Body of pancreas (tissue), 4 donors: ENCODE measurements at regions not wholly inside any gene's neighbourhood (a gene's known extent, or its start where the extent isn't known, plus 50 kb on each side); places are given as distances from the start of the nearest gene placed in this dataset.

Experiments
- ATAC-seq: fragments of 150-250 bp; one replicate; pipeline ENCODE4 v1.9.1; 2016
- DNase-seq, 4 donors: peaks; one replicate each; pipeline ENCODE4 v3.0.0-alpha.2; 2019
- H3K27ac ChIP-seq, 4 donors: fragments of 200-600 bp; sonication (generic); 1 replicate in 3 of 4; 2 replicates in 1 of 4; pipeline versions ENCODE4 v1.5.1 to v1.6.1; 2016 to 2019; ENCODE audit warnings: mild to moderate bottlenecking in 1 of 4, mixed read lengths in 1 of 4, moderate library complexity in 1 of 4
- H3K27me3 ChIP-seq, 2 donors: fragments of 200-600 bp; sonication (generic); one replicate each; pipeline ENCODE4 v1.6.0; 2016; ENCODE audit warnings: mild to moderate bottlenecking in 1 of 2
- H3K36me3 ChIP-seq, 2 donors: fragments of 200-600 bp; sonication (generic); replicated peaks in 1 of 2; 2 replicates each; pipeline ENCODE4 v1.5.1; 2016; ENCODE audit warnings: low read depth in 2 of 2; ENCODE audit not compliant: insufficient read depth in 1 of 2
- H3K4me1 ChIP-seq: fragments of 200-600 bp; sonication (generic); one replicate; pipeline ENCODE4 v1.6.0; 2016
- H3K4me3 ChIP-seq, 2 donors: fragments of 200-600 bp; sonication (generic); 1 replicate in 1 of 2; 2 replicates in 1 of 2; pipeline ENCODE4 v1.5.1; 2016 to 2019
- H3K9me3 ChIP-seq, 3 donors: fragments of 200-600 bp; sonication (generic); 1 replicate in 2 of 3; 2 replicates in 1 of 3; pipeline ENCODE4 v1.5.1; 2016
- POLR2A ChIP-seq, 3 donors: fragments of 450-650 bp; IDR thresholded peaks; one replicate each; pipeline ENCODE4 v1.6.1; 2016; ENCODE audit warnings: antibody characterized with exemption in 3 of 3, mild to moderate bottlenecking in 2 of 3
- WGBS, 2 donors: methylation state at CpG; one replicate each; pipeline ENCODE4 v1.1.5; 2017; 5-methylcytosine and 5-hydroxymethylcytosine counted together
- intact Hi-C: fragments of 100-400 bp; cut with DNase I; formaldehyde crosslinking; loops from one replicate; pipeline ENCODE4 v1.15.1; 2023
- TF ChIP-seq, protein P1 (sequence below), 7 experiments: fragments of 450-650 bp in 4 of 7; fragments of 200-600 bp in 3 of 7; sonication (generic) in 3 of 7; IDR thresholded peaks; one replicate each; pipeline ENCODE4 v1.5.1; 2016 to 2019; ENCODE audit warnings: antibody characterized with exemption in 7 of 7

DNA sequence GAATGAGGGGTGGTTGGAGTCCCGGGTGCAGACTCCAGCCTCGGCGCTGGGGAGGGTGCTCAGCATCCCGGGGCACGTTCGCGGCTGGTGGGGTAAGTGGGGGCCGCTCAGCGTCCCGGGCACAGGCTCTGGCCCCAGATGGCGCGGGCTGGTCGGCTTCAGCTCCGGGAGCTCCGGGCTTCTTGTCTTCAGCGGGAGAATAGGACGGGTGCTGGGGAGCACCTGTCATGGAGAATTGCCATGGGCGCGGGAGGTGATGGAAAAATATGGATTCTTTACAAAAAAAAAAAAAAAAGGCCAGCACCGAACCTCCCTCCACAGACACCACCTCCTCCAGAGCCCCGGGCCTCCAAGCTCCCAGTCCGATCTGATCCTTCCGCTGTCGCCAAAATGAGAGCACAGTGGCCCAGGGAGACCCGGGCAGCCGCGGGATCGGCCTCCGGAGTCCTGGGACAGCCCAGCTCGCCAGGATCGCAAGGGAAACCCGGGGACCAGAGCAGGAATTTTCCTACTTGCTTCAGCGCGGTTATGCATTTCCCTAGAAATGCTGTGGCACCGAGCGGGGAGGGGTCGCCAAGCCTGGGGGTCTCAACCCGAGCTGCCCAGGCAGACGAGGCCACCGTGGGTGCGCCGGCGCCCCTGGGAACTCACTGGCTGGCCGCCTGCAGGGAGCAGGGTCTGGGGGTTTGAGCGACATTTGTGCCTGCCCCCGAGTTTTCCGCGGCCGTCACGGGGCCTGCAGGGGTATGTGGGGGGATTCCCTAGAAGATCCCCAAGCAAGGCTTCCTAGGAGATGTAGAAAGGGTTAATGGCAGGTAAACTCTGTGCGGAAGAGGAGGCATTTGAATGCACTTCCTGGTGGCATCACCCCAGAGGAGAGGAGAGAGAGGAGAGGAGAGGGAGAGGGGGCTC, 1336.9 kb downstream of the BRD1 start:
- no peak for ATAC-seq
- Histone ChIP-seq H3K27ac (no peak overlapping the region), H3K9me3 (no peaks in the 10 kb centered on the region), H3K27me3 (peaks cover 0 to 10% of the 10 kb centered on the region in 2 donors), H3K4me3 (no peak overlapping the region), H3K36me3 (no peaks in the 10 kb centered on the region), H3K4me1 (peaks cover 18% of the 10 kb centered on the region)
- no peak for DNase-seq
- WGBS, 2 donors: 1 to 3% methylated on average over 25 to 50 of the region's 51 CpGs
- TF ChIP-seq POLR2A (IDR thresholded peaks at IDR 0.05): no peak
- TF ChIP-seq, protein P1, sequence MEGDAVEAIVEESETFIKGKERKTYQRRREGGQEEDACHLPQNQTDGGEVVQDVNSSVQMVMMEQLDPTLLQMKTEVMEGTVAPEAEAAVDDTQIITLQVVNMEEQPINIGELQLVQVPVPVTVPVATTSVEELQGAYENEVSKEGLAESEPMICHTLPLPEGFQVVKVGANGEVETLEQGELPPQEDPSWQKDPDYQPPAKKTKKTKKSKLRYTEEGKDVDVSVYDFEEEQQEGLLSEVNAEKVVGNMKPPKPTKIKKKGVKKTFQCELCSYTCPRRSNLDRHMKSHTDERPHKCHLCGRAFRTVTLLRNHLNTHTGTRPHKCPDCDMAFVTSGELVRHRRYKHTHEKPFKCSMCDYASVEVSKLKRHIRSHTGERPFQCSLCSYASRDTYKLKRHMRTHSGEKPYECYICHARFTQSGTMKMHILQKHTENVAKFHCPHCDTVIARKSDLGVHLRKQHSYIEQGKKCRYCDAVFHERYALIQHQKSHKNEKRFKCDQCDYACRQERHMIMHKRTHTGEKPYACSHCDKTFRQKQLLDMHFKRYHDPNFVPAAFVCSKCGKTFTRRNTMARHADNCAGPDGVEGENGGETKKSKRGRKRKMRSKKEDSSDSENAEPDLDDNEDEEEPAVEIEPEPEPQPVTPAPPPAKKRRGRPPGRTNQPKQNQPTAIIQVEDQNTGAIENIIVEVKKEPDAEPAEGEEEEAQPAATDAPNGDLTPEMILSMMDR (IDR thresholded peaks at IDR 0.05): no peak
- intact Hi-C loops: no loop called here

DNA sequence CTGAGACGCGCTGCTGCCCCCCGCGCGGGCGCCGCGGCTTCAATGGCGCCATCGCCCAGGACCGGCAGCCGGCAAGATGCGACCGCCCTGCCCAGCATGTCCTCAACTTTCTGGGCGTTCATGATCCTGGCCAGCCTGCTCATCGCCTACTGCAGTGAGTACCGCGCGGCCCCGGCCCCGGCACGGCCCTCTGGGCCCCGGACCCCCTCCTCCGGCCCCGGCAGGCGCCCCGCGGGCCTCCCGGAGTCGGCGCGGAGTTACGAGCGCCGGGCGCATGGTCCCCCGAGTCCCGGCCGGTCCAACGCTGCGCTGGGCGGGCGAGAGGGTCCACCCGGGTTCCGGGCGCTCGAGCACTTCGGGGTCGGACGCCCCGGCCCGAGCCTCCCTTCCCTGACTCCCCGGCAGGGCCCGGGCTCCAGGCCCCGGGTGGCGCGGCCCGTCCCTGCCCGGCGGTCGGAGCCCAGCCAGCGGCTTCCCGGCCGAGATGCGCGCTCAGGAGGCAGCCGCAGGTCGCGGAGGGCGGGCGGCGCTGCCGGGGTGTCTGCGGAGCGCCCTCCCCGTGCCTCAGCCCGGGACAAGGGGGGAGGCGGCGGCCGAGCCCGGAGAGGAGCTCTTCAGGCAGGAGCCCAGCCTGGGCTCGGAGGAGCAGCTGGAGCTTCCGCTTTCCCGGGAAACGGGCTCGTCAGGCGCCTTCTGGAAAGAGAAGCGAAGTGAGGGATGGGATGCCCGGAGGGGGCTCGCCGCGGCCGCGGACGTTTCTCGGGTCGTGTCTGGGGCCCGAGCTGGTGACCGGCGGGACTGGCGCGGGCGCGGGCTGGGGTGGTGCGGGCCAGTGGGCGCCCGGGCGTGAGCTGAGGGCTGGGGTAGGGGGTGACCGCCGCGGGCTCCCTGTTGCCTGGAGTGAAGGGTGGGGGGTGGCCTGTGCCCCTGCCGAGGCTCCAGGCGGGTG, 1337.8 kb downstream of the BRD1 start:
- no peak overlapping the region for H3K4me3 ChIP-seq
- peaks cover 18% of the 10 kb centered on the region for H3K4me1 ChIP-seq
- WGBS, 2 donors: 0 to 1% methylated on average over 3 to 90 of the region's 113 CpGs
- TF ChIP-seq, protein P1 (IDR thresholded peaks at IDR 0.05): no peak
- TF ChIP-seq POLR2A (IDR thresholded peaks at IDR 0.05): no peak
- no peak for ATAC-seq
- H3K9me3 ChIP-seq: no peaks in the 10 kb centered on the region
- no peak overlapping the region for H3K27ac ChIP-seq
- no peak for DNase-seq
- H3K27me3 ChIP-seq: peaks cover 0 to 10% of the 10 kb centered on the region in 2 donors
- intact Hi-C loops: no loop called here
- H3K36me3 ChIP-seq: no peaks in the 10 kb centered on the region

- DNase-seq (no peak), ATAC-seq (no peak)
- no peak for TF ChIP-seq POLR2A (IDR thresholded peaks at IDR 0.05)
- TF ChIP-seq, protein P1 (IDR thresholded peaks at IDR 0.05): no peak
- no peak overlapping the region for H3K4me3 ChIP-seq
- no peaks in the 10 kb centered on the region for H3K36me3 ChIP-seq
- H3K4me1 ChIP-seq: peaks cover 18% of the 10 kb centered on the region
- H3K9me3 ChIP-seq: no peaks in the 10 kb centered on the region
- intact Hi-C loops: no loop called here
- no peak overlapping the region for H3K27ac ChIP-seq
- H3K27me3 ChIP-seq: peaks cover 0 to 10% of the 10 kb centered on the region in 2 donors
- 6 to 49% methylated on average over 9 to 79 of the region's 90 CpGs for WGBS, 2 donors
Measured at GRCh38 chr22:48488611-48489511, 1338.8 kb downstream of the BRD1 start.

GRCh38 chr22:48488149-48488551, 1339.5 kb downstream of the BRD1 start:
- 34 to 40% methylated on average over 5 of the region's 5 CpGs for WGBS, 2 donors
- ATAC-seq (no peak), DNase-seq (no peak)
- Histone ChIP-seq H3K4me3 (no peak overlapping the region), H3K9me3 (no peaks in the 10 kb centered on the region), H3K27ac (no peak overlapping the region), H3K36me3 (no peaks in the 10 kb centered on the region), H3K4me1 (peaks cover 18% of the 10 kb centered on the region), H3K27me3 (peaks cover 0 to 10% of the 10 kb centered on the region in 2 donors)
- intact Hi-C loops: no loop called here
- TF ChIP-seq, protein P1 (IDR thresholded peaks at IDR 0.05): no peak
- no peak for TF ChIP-seq POLR2A (IDR thresholded peaks at IDR 0.05)
